BJ (cell line): ENCODE measurements at regions not wholly inside any gene's neighbourhood (a gene's known extent, or its start where the extent isn't known, plus 50 kb on each side); places are given as distances from the start of the nearest gene placed in this dataset.
A peak's percentile ranks its signal among the peaks of the same experiment; 100 is the strongest.
"Not testable (repeated sequence)": the region's sequence is repeated elsewhere in the genome, so short reads cannot be mapped to it uniquely, and the experiment has no call there.

Experiments
- CTCF ChIA-PET: fragments of 350-600 bp; formaldehyde crosslinking; extraction: SDS; loops from one replicate; lab custom pipeline; 2021; ENCODE audit warnings: antibody characterized with exemption, inconsistent platforms; lab: Yijun Ruan, JAX
- POLR2A ChIA-PET: fragments of 300-600 bp; sonication (Branson Sonifier 250); formaldehyde crosslinking; extraction: SDS; loops from one replicate; lab custom pipeline; 2021; ENCODE audit warnings: antibody characterized with exemption; lab: Charles Lee
- DNase-seq: peaks from one replicate; pipeline ENCODE4 v3.0.0-alpha.2; 2011; ENCODE audit warnings: low read depth
- H3K27me3 ChIP-seq: 2 replicates; pipeline ENCODE4 v1.6.0; 2011; ENCODE audit warnings: low read length; ENCODE audit not compliant: control insufficient read depth, insufficient read depth
- H3K36me3 ChIP-seq: 2 replicates; pipeline ENCODE4 v1.5.1; 2011; ENCODE audit warnings: low read length; ENCODE audit not compliant: control insufficient read depth, insufficient read depth
- H3K4me3 ChIP-seq: 2 replicates; pipeline ENCODE4 v1.5.1; 2011; ENCODE audit warnings: low read depth, mild to moderate bottlenecking, control low read depth, low read length
- TF ChIP-seq, protein P1 (sequence below): IDR thresholded peaks from 2 replicates; pipeline ENCODE4 v1.5.1; 2011; ENCODE audit warnings: low read depth, mild to moderate bottlenecking, control low read depth, inconsistent platforms, low read length, moderate library complexity; ENCODE audit not compliant: insufficient read depth

DNA sequence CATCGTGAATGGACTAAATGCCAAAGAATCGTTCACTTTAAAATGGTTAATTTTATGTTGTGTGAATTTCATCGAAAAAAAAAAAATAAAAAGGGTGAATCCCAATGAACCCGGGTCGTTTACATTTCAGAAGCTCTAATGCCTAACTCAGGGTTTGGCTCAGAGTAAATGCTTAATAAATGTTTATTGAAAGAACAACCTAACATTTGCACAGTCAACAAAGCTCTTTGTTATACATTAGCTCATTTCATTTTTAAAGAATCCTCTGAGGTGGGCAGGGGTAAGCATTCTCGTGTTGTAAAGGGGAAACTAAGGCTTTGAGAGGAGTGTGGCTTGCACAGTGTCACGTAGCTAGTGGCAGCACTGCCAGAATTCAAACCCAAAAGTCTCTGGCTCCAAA lies 109.5 kb downstream of the RPLP1 start:
- TF ChIP-seq, protein P1, sequence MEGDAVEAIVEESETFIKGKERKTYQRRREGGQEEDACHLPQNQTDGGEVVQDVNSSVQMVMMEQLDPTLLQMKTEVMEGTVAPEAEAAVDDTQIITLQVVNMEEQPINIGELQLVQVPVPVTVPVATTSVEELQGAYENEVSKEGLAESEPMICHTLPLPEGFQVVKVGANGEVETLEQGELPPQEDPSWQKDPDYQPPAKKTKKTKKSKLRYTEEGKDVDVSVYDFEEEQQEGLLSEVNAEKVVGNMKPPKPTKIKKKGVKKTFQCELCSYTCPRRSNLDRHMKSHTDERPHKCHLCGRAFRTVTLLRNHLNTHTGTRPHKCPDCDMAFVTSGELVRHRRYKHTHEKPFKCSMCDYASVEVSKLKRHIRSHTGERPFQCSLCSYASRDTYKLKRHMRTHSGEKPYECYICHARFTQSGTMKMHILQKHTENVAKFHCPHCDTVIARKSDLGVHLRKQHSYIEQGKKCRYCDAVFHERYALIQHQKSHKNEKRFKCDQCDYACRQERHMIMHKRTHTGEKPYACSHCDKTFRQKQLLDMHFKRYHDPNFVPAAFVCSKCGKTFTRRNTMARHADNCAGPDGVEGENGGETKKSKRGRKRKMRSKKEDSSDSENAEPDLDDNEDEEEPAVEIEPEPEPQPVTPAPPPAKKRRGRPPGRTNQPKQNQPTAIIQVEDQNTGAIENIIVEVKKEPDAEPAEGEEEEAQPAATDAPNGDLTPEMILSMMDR: no peak
- POLR2A ChIA-PET: no interaction called here
- H3K36me3 ChIP-seq: no peaks in the 10 kb centered on the region
- H3K27me3 ChIP-seq: peaks cover 7% of the 10 kb centered on the region
- DNase-seq: no peak
- H3K4me3 ChIP-seq: no peak overlapping the region
- CTCF ChIA-PET: no interaction called here

- no peaks in the 10 kb centered on the region for H3K36me3 ChIP-seq
- ChIA-PET POLR2A (no interaction called here), CTCF (no interaction called here)
- DNase-seq: no peak
- TF ChIP-seq, protein P1: no peak
- H3K27me3 ChIP-seq: peaks cover 7% of the 10 kb centered on the region
- H3K4me3 ChIP-seq: no peak overlapping the region
These were observed 109.9 kb downstream of the RPLP1 start for GRCh38 chr15:69562564-69562963.

GRCh38 chr15:69565066-69565655 lies 112.5 kb downstream of the RPLP1 start:
- no peaks in the 10 kb centered on the region for H3K36me3 ChIP-seq
- peaks cover 7% of the 10 kb centered on the region for H3K27me3 ChIP-seq
- CTCF ChIA-PET: interaction anchor here (1.0 kb wide), 1 partner anchor 1072 kb away, joined by 4 read pairs; no protein-coding TSS in a partner anchor
- no peak for DNase-seq
- POLR2A ChIA-PET: no interaction called here
- TF ChIP-seq, protein P1: no peak
- H3K4me3 ChIP-seq: no peak overlapping the region

DNA sequence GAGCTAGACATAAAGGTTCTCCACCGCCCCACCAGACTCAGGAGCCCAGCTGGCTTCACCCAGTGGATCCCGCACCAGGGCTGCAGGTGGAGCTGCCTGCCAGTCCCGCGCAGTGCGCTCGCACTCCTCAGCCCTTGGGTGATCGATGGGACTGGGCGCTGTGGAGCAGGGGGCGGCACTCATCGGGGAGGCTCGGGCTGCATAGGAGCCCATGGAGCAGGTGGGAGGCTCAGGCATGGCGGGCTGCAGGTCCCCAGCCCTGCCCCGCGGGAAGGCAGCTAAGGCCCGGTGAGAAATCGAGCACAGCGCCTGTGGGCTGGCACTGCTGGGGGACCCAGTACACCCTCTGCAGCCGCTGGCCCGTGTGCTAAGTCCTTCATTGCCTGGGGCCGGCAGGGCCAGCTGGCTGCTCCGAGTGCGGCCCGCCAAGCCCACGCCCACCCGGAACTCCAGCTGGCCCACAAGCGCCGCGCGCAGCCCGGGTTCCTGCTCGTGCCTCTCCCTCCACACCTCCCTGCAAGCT lies 114.7 kb downstream of the RPLP1 start:
- CTCF ChIA-PET: interaction anchor here (0.7 to 1.1 kb wide), 2 partner anchors 343 to 403 kb away, joined by 3 read pairs; no protein-coding TSS in a partner anchor
- H3K27me3 ChIP-seq, POLR2A ChIA-PET, H3K36me3 ChIP-seq, H3K4me3 ChIP-seq, DNase-seq: not testable (repeated sequence)

GRCh38 chr15:69568173-69569009 lies 115.8 kb downstream of the RPLP1 start:
- H3K36me3 ChIP-seq: no peaks in the 10 kb centered on the region
- DNase-seq: peak; percentile 27
- TF ChIP-seq, protein P1: no peak
- peaks cover 3% of the 10 kb centered on the region for H3K27me3 ChIP-seq
- no peak overlapping the region for H3K4me3 ChIP-seq
- CTCF ChIA-PET: interaction anchor here (0.9 to 1.1 kb wide), 3 partner anchors 14 to 899 kb away, joined by 3 read pairs; no protein-coding TSS in a partner anchor
- POLR2A ChIA-PET: no interaction called here
